AG09319 (cell line): ENCODE measurements at regions not wholly inside any gene's neighbourhood (a gene's known extent, or its start where the extent isn't known, plus 50 kb on each side); places are given as distances from the start of the nearest gene placed in this dataset.
"Not testable (repeated sequence)": the region's sequence is repeated elsewhere in the genome, so short reads cannot be mapped to it uniquely, and the experiment has no call there.

ENCODE experiments used
- DNase-seq: peaks from one replicate; pipeline ENCODE4 v3.0.0-alpha.2; 2010; ENCODE audit warnings: low read depth; ENCODE audit errors: extremely low read depth
- TF ChIP-seq, protein P1 (sequence below): IDR thresholded peaks from 2 replicates; pipeline ENCODE4 v1.5.1; 2011; ENCODE audit warnings: low read depth, mild to moderate bottlenecking, inconsistent platforms, low read length, moderate library complexity

DNA sequence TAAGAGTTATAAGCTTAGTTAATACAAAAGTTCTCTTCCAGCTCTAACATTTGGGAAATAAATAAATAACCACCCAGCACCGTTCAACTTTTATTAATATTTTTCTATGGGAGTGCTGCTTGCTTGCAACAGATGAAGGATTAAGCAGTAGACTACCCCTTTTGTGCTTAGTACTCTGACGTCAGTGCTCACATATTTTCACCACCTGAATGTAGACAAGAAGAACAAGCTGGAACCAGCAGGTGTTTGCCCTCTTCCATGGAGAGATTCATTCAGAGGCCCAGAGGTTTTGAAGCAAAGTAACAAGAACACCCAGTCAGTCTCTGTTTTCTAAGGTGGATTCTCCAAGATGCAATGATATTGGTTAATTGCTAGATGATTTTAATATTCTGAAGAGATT, 307.1 kb upstream of the PIK3C3 start:
- TF ChIP-seq, protein P1, sequence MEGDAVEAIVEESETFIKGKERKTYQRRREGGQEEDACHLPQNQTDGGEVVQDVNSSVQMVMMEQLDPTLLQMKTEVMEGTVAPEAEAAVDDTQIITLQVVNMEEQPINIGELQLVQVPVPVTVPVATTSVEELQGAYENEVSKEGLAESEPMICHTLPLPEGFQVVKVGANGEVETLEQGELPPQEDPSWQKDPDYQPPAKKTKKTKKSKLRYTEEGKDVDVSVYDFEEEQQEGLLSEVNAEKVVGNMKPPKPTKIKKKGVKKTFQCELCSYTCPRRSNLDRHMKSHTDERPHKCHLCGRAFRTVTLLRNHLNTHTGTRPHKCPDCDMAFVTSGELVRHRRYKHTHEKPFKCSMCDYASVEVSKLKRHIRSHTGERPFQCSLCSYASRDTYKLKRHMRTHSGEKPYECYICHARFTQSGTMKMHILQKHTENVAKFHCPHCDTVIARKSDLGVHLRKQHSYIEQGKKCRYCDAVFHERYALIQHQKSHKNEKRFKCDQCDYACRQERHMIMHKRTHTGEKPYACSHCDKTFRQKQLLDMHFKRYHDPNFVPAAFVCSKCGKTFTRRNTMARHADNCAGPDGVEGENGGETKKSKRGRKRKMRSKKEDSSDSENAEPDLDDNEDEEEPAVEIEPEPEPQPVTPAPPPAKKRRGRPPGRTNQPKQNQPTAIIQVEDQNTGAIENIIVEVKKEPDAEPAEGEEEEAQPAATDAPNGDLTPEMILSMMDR: no peak
- DNase-seq: no peak

- DNase-seq: no peak
- TF ChIP-seq, protein P1: no peak
These were observed 308.0 kb upstream of the PIK3C3 start for GRCh38 chr18:41646915-41647620.

DNA sequence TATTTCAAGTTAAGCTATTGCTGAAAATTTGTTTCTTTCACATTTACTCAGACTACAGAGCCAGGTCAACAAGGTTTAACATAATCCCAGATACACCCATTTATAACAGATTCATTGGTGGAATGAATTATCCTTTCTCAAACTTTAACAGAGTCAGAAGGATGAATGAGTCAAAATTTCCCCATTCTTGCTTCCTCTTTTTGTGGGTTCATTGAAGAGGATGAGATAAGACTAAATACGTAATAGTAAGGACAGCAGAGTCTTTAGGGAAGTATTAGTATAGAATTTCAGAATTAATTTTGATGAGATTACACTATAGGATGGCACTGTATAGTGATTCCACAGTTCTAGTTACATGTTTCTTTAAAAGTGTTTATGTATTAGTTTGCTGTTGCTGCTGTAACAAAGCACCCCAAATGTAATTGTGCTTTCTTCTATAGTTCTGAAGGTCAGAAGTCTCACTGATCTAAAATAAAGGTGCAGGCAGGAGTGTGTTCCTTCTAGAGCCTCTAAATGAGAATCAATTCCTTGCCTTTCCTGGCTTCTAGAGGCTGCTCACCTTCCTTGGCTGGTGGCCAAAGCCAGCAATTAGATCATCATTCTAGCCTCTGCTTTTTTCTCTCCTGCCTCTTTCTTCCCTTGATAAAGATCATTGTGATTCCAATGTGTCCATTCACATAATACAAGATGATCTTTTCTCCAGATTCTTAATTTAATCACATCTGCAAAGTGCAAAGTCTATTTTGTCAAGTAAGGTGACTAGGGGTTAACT, 309.3 kb upstream of the PIK3C3 start:
- DNase-seq: no peak

DNA sequence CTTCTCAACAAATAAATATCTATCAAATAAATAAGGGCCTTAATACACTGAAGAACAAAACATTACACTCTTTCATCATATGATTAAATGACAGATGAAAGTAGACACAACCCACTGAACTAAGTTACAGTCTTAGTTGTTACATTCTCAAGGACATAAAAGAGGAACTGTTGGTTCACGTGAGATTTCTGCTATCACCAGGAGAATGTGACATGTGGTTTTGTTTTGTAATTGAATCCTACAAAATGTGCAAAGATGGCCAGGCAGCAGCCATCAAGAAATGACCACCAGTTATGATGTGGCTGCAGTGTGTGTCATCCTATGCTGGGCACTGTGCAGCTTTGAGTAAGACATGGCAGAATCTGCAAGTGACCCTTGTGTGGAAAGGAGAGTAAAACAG, 310.6 kb upstream of the PIK3C3 start:
- no peak for DNase-seq
- TF ChIP-seq, protein P1: no peak

More for the DNA sequence above, 309.3 kb upstream of the PIK3C3 start:
- TF ChIP-seq, protein P1: no peak

DNA sequence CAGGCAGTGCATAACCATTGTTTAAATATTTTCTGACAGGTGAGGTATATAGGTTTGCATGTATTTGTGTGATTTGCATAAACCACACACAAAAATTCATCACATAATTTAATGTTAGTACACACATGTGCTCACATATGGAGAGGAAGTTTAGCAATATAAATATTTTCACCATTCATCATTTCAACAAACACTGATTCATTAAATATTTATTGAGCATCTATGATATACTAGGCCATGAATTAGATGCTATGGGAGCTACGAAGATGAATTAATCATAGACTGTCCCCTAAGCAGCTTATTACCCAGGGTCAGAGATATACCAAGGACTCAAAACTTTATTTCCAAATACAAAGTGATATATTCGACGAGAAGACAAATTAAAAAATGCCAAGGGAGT, 311.6 kb upstream of the PIK3C3 start:
- DNase-seq: no peak
- TF ChIP-seq, protein P1: no peak

GRCh38 chr18:41642756-41643155, 312.3 kb upstream of the PIK3C3 start:
- no peak for DNase-seq
- TF ChIP-seq, protein P1: no peak

GRCh38 chr18:41639218-41639617, 315.8 kb upstream of the PIK3C3 start:
- DNase-seq: no peak
- TF ChIP-seq, protein P1: no peak

DNA sequence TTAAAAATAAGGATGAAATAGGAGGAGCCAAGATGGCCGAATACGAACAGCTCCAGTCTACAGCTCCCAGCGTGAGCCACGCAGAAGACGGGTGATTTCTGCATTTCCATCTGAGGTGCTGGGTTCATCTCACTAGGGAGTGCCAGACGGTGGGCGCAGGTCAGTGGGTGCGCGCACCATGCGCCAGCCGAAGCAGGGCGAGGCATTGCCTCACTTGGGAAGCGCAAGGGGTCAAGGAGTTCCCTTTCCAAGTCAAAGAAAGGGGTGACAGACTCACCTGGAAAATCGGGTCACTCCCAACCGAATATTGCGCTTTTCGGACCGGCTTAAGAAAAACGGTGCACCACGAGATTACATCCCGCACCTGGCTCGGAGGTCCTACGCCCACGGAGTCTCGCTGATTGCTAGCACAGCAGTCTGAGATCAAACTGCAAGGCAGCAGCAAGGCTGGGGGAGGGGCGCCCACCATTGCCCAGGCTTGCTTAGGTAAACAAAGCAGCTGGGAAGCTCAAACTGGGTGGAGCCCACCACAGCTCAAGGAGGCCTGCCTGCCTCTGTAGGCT, 323.2 kb upstream of the PIK3C3 start:
- DNase-seq: not testable (repeated sequence)
